Esophagus squamous epithelium (tissue), 5 donors: ENCODE measurements at regions not wholly inside any gene's neighbourhood (a gene's known extent, or its start where the extent isn't known, plus 50 kb on each side); places are given as distances from the start of the nearest gene placed in this dataset.
"Not testable (repeated sequence)": the region's sequence is repeated elsewhere in the genome, so short reads cannot be mapped to it uniquely, and the experiment has no call there.

Source experiments
- DNase-seq: peaks from one replicate; lab custom pipeline; 2025; lab: John Stamatoyannopoulos, UW
- H3K27ac ChIP-seq, 4 donors: fragments of 200-600 bp; sonication (generic); one replicate each; pipeline ENCODE4 v1.5.1; 2016 to 2019; ENCODE audit warnings: mild to moderate bottlenecking in 1 of 4
- H3K27me3 ChIP-seq, 4 donors: fragments of 200-600 bp; sonication (generic); 1 replicate in 3 of 4; 2 replicates in 1 of 4; pipeline versions ENCODE4 v1.5.1 to v1.6.0; 2017 to 2021; ENCODE audit warnings: antibody characterized with exemption in 1 of 4
- H3K36me3 ChIP-seq, 3 donors: fragments of 200-600 bp; sonication (generic); one replicate each; pipeline ENCODE4 v1.5.1; 2016 to 2019
- H3K4me1 ChIP-seq, 3 donors: fragments of 200-600 bp; sonication (generic); one replicate each; pipeline ENCODE4 v1.5.1; 2017 to 2019
- H3K4me3 ChIP-seq, 4 donors: fragments of 200-600 bp; sonication (generic); 1 replicate in 3 of 4; 2 replicates in 1 of 4; pipeline ENCODE4 v1.5.1; 2016 to 2019; ENCODE audit warnings: mild to moderate bottlenecking in 2 of 4, moderate library complexity in 1 of 4
- H3K9me3 ChIP-seq, 3 donors: fragments of 200-600 bp; sonication (generic); one replicate each; pipeline ENCODE4 v1.5.1; 2016 to 2019
- CTCF ChIP-seq, 6 experiments: fragments of 450-650 bp in 4 of 6; fragments of 200-600 bp in 2 of 6; sonication (generic) in 2 of 6; IDR thresholded peaks; one replicate each; pipeline ENCODE4 v1.5.1; 2016 to 2019; ENCODE audit warnings: antibody characterized with exemption in 6 of 6, mild to moderate bottlenecking in 4 of 6, moderate library complexity in 4 of 6
- POLR2A ChIP-seq, 4 donors: fragments of 450-650 bp; IDR thresholded peaks; one replicate each; pipeline ENCODE4 v1.6.1; 2017; ENCODE audit warnings: antibody characterized with exemption in 4 of 4, mild to moderate bottlenecking in 4 of 4, moderate library complexity in 3 of 4
- WGBS, 2 donors: methylation state at CpG; one replicate each; pipeline ENCODE4 v1.1.5; 2018; 5-methylcytosine and 5-hydroxymethylcytosine counted together
- intact Hi-C: fragments of 100-400 bp; cut with DNase I; formaldehyde crosslinking; loops from one replicate; pipeline ENCODE4 v1.15.0; 2022
- donor health status: DM: yes; HTN: yes; CAD: no.

- TF ChIP-seq POLR2A (IDR thresholded peaks at IDR 0.05) (no peak), CTCF (IDR thresholded peaks at IDR 0.05) (no peak)
- no peak for DNase-seq
- Histone ChIP-seq H3K27ac (no peak overlapping the region), H3K27me3 (no peaks in the 10 kb centered on the region), H3K4me1 (no peaks in the 10 kb centered on the region), H3K9me3 (no peaks in the 10 kb centered on the region), H3K36me3 (no peaks in the 10 kb centered on the region), H3K4me3 (no peak overlapping the region)
- WGBS, 2 donors: 70 to 73% methylated on average over 3 of the region's 3 CpGs
- intact Hi-C loops: no loop called here
Measured at GRCh38 chr9:97188545-97188944, 118.9 kb upstream of the CCDC180 start.

GRCh38 chr9:97187706-97188105 is 119.8 kb upstream of the CCDC180 start:
- not testable (repeated sequence) for H3K36me3 ChIP-seq, DNase-seq, H3K27me3 ChIP-seq

GRCh38 chr9:97186493-97186892 is 121.0 kb upstream of the CCDC180 start:
- Histone ChIP-seq H3K36me3 (no peaks in the 10 kb centered on the region), H3K9me3 (no peaks in the 10 kb centered on the region), H3K27me3 (peaks cover 0 to 5% (median 0%) of the 10 kb centered on the region in 4 donors), H3K4me3 (no peak overlapping the region), H3K27ac (no peak overlapping the region), H3K4me1 (no peaks in the 10 kb centered on the region)
- no peak for DNase-seq
- 86 to 100% methylated on average over 1 of the region's 1 CpG for WGBS, 2 donors
- intact Hi-C loops: no loop called here
- no peak for TF ChIP-seq CTCF (IDR thresholded peaks at IDR 0.05)

More at GRCh38 chr9:97187706-97188105, 119.8 kb upstream of the CCDC180 start:
- WGBS, 2 donors: 84 to 93% methylated on average over 1 of the region's 1 CpG
- H3K27ac ChIP-seq, H3K4me3 ChIP-seq, H3K4me1 ChIP-seq, H3K9me3 ChIP-seq, intact Hi-C loops: not testable (repeated sequence)

- H3K27ac ChIP-seq, DNase-seq, H3K9me3 ChIP-seq, H3K27me3 ChIP-seq, H3K36me3 ChIP-seq, H3K4me1 ChIP-seq, intact Hi-C loops, H3K4me3 ChIP-seq: not testable (repeated sequence)
- WGBS, 2 donors: 46 to 63% methylated on average over 2 of the region's 2 CpGs
Measured at GRCh38 chr9:97182532-97182931, 124.9 kb upstream of the CCDC180 start.

- TF ChIP-seq CTCF (IDR thresholded peaks at IDR 0.05) (no peak), POLR2A (IDR thresholded peaks at IDR 0.05) (no peak)
- H3K36me3 ChIP-seq: no peaks in the 10 kb centered on the region
- H3K27ac ChIP-seq: no peak overlapping the region
- H3K4me1 ChIP-seq: no peaks in the 10 kb centered on the region
- no peak overlapping the region for H3K4me3 ChIP-seq
- no peaks in the 10 kb centered on the region for H3K9me3 ChIP-seq
- intact Hi-C loops: no loop called here
- peaks cover 0 to 7% (median 0%) of the 10 kb centered on the region in 4 donors for H3K27me3 ChIP-seq
- no peak for DNase-seq
Measured at GRCh38 chr9:97179616-97180015, 127.8 kb upstream of the CCDC180 start.

- intact Hi-C loops: no loop called here
- no peak overlapping the region for H3K4me3 ChIP-seq
- TF ChIP-seq CTCF (IDR thresholded peaks at IDR 0.05) (no peak), POLR2A (IDR thresholded peaks at IDR 0.05) (no peak)
- no peak overlapping the region for H3K27ac ChIP-seq
- H3K9me3 ChIP-seq: no peaks in the 10 kb centered on the region
- no peaks in the 10 kb centered on the region for H3K36me3 ChIP-seq
- H3K4me1 ChIP-seq: no peaks in the 10 kb centered on the region
- 36 to 65% methylated on average over 5 of the region's 5 CpGs for WGBS, 2 donors
- H3K27me3 ChIP-seq: no peaks in the 10 kb centered on the region
- DNase-seq: no peak
Measured at GRCh38 chr9:97176206-97176605, 131.3 kb upstream of the CCDC180 start.

GRCh38 chr9:97168174-97168573 is 129.2 kb upstream of the CTSV start:
- intact Hi-C loops, H3K4me1 ChIP-seq, H3K27me3 ChIP-seq, H3K9me3 ChIP-seq, H3K27ac ChIP-seq, DNase-seq, H3K36me3 ChIP-seq, H3K4me3 ChIP-seq: not testable (repeated sequence)

GRCh38 chr9:97166496-97167138 is 127.7 kb upstream of the CTSV start:
- H3K27ac ChIP-seq, H3K4me1 ChIP-seq, DNase-seq, H3K4me3 ChIP-seq, H3K9me3 ChIP-seq, H3K36me3 ChIP-seq, intact Hi-C loops, H3K27me3 ChIP-seq: not testable (repeated sequence)
